ENCODE measurements at regions not wholly inside any gene's neighbourhood (a gene's known extent, or its start where the extent isn't known, plus 50 kb on each side); places are given as distances from the start of the nearest gene placed in this dataset.

- TF ChIP-seq CTCF (conservative IDR thresholded peaks at IDR 0.05 in 1 of 2, IDR thresholded peaks at IDR 0.05 in 1 of 2; ENCODE audit: low read depth in 1 of 2, low read length in 2 of 2) (no peak), EZH2 (IDR thresholded peaks at IDR 0.05; ENCODE audit: low read length, missing control alignments) (no peak)
Measured at GRCh38 chr2:104432401-104432800, 421.5 kb upstream of the POU3F3 start.

Data from fibroblast of lung (primary cell).